GM10248 (cell line): ENCODE measurements at regions not wholly inside any gene's neighbourhood (a gene's known extent, or its start where the extent isn't known, plus 50 kb on each side); places are given as distances from the start of the nearest gene placed in this dataset.

ENCODE experiments used
- CTCF ChIA-PET: fragments of 300-600 bp; sonication (Branson Sonifier 250); formaldehyde crosslinking; extraction: SDS; loops from one replicate; lab custom pipeline; 2021; ENCODE audit warnings: antibody characterized with exemption; lab: Yijun Ruan, JAX
- POLR2A ChIA-PET: fragments of 350-650 bp; sonication (Branson Sonifier 250); formaldehyde crosslinking; extraction: SDS; loops from one replicate; lab custom pipeline; 2020; ENCODE audit warnings: antibody characterized with exemption; lab: Yijun Ruan, JAX
- DNase-seq: peaks from one replicate; pipeline ENCODE4 v3.0.0; 2012; ENCODE audit errors: extremely low spot score
- CTCF ChIP-seq: IDR thresholded peaks from 2 replicates; pipeline ENCODE4 v1.5.1; 2012; ENCODE audit warnings: mild to moderate bottlenecking, low read depth; ENCODE audit errors: extremely low read depth, missing control alignments, control extremely low read depth

- ChIA-PET CTCF (interaction anchor here (0.9 to 5.6 kb wide), 6 partner anchors 7 to 138 kb away, joined by 3 to 64 read pairs (median 25); no protein-coding TSS in a partner anchor), POLR2A (no interaction called here)
- TF ChIP-seq CTCF, result no peak
- no peak for DNase-seq
Observed at GRCh38 chr10:28378986-28379585, 76.2 kb upstream of the MPP7 start.

GRCh38 chr10:28381466-28381865 lies 78.6 kb upstream of the MPP7 start:
- no peak for DNase-seq
- POLR2A ChIA-PET, result no interaction called here
- no peak for TF ChIP-seq CTCF
- CTCF ChIA-PET, result interaction anchor here (0.7 to 5.6 kb wide), 27 partner anchors 9 to 1012 kb away, joined by 3 to 64 read pairs (median 3); partner anchors contain the start of gene MPP7

- TF ChIP-seq CTCF, result peak; percentile 85
- peak; percentile 59 for DNase-seq
- ChIA-PET CTCF (interaction anchor here (0.7 to 5.6 kb wide), 30 partner anchors 9 to 1012 kb away, joined by 3 to 64 read pairs (median 3); partner anchors contain the start of gene MPP7), POLR2A (no interaction called here)
Observed at GRCh38 chr10:28381903-28382347, 79.1 kb upstream of the MPP7 start.

- no peak for DNase-seq
- no peak for TF ChIP-seq CTCF
- ChIA-PET CTCF (interaction anchor here (0.7 to 5.6 kb wide), 14 partner anchors 10 to 1013 kb away, joined by 3 to 64 read pairs (median 12); partner anchors contain the start of gene MPP7), POLR2A (no interaction called here)
Observed at GRCh38 chr10:28382525-28383269, 79.8 kb upstream of the MPP7 start.

- DNase-seq, result no peak
- ChIA-PET POLR2A (no interaction called here), CTCF (interaction anchor here (2.7 kb wide), 1 partner anchor 9 kb away, joined by 10 read pairs; no protein-coding TSS in a partner anchor)
Observed at GRCh38 chr10:28384557-28384956, 81.7 kb upstream of the MPP7 start.

More at GRCh38 chr10:28384557-28384956, 81.7 kb upstream of the MPP7 start:
- no peak for TF ChIP-seq CTCF
